C4-2B (cell line): ENCODE measurements at regions not wholly inside any gene's neighbourhood (a gene's known extent, or its start where the extent isn't known, plus 50 kb on each side); places are given as distances from the start of the nearest gene placed in this dataset.

Experiments used
- CTCF ChIP-seq: fragments of 450-650 bp; conservative IDR thresholded peaks from 2 replicates; pipeline ENCODE4 v1.5.1; 2017; ENCODE audit warnings: mild to moderate bottlenecking
- ZFX ChIP-seq: fragments of 450-650 bp; IDR thresholded peaks from 2 replicates; pipeline ENCODE4 v1.6.1; 2017

GRCh38 chr7:124100190-124100589, 67.3 kb upstream of the TMEM229A start:
- no peak for TF ChIP-seq CTCF
- no peak for TF ChIP-seq ZFX
